Stimulated activated CD8-positive, alpha-beta memory T cell treated with anti-CD3 and anti-CD28 coated beads, Interleukin-15, amount 100 ng/mL, for 48 hours (primary cell): ENCODE measurements at regions not wholly inside any gene's neighbourhood (a gene's known extent, or its start where the extent isn't known, plus 50 kb on each side); places are given as distances from the start of the nearest gene placed in this dataset.

ENCODE experiments used
- DNase-seq, 2 donors: peaks; one replicate each; pipeline ENCODE4 v3.0.0-alpha.2; 2020; ENCODE audit warnings: low read depth in 2 of 2

GRCh38 chr6:54717849-54718455 is 128.6 kb upstream of the FAM83B start:
- DNase-seq = peak; percentile 5 to 10

GRCh38 chr6:54718541-54719023 is 128.0 kb upstream of the FAM83B start:
- no peak for DNase-seq

- no peak for DNase-seq
Measured at GRCh38 chr6:54719131-54719530, 127.4 kb upstream of the FAM83B start.

GRCh38 chr6:54719633-54720032 is 126.9 kb upstream of the FAM83B start:
- no peak for DNase-seq

- no peak for DNase-seq
Measured at GRCh38 chr6:54722328-54722727, 124.2 kb upstream of the FAM83B start.

- no peak for DNase-seq
Measured at GRCh38 chr6:54729716-54730115, 116.9 kb upstream of the FAM83B start.

GRCh38 chr6:54730767-54731630 is 115.6 kb upstream of the FAM83B start:
- DNase-seq = no peak

- no peak for DNase-seq
Measured at GRCh38 chr6:54737247-54737646, 109.3 kb upstream of the FAM83B start.

- no peak for DNase-seq
Measured at GRCh38 chr6:54747955-54748354, 98.6 kb upstream of the FAM83B start.

GRCh38 chr6:54754406-54754805 is 92.2 kb upstream of the FAM83B start:
- DNase-seq = no peak

GRCh38 chr6:54758340-54758739 is 88.2 kb upstream of the FAM83B start:
- DNase-seq = no peak

GRCh38 chr6:54768494-54768893 is 78.1 kb upstream of the FAM83B start:
- no peak for DNase-seq

GRCh38 chr6:54770328-54770727 is 76.2 kb upstream of the FAM83B start:
- no peak for DNase-seq

- DNase-seq = no peak
Measured at GRCh38 chr6:54771968-54772367, 74.6 kb upstream of the FAM83B start.

- no peak for DNase-seq
Measured at GRCh38 chr6:54772610-54773009, 74.0 kb upstream of the FAM83B start.

GRCh38 chr6:54775576-54775975 is 71.0 kb upstream of the FAM83B start:
- DNase-seq = no peak

- DNase-seq = no peak
Measured at GRCh38 chr6:54776891-54777290, 69.7 kb upstream of the FAM83B start.

GRCh38 chr6:54778731-54779130 is 67.8 kb upstream of the FAM83B start:
- DNase-seq = no peak

GRCh38 chr6:54784011-54784410 is 62.6 kb upstream of the FAM83B start:
- DNase-seq = no peak

- DNase-seq = no peak
Measured at GRCh38 chr6:54786154-54786553, 60.4 kb upstream of the FAM83B start.

GRCh38 chr6:54787825-54788224 is 58.7 kb upstream of the FAM83B start:
- no peak for DNase-seq
